ENCODE measurements at regions not wholly inside any gene's neighbourhood (a gene's known extent, or its start where the extent isn't known, plus 50 kb on each side); places are given as distances from the start of the nearest gene placed in this dataset.
"Not testable (repeated sequence)": the region's sequence is repeated elsewhere in the genome, so short reads cannot be mapped to it uniquely, and the experiment has no call there.

- no peak for DNase-seq (ENCODE audit: low spot score)
These were observed 1725.9 kb downstream of the PCDH9 start for GRCh38 chr13:65504213-65504612.

GRCh38 chr13:65500481-65500880 is 1729.7 kb downstream of the PCDH9 start:
- DNase-seq (ENCODE audit: low spot score): no peak

DNA sequence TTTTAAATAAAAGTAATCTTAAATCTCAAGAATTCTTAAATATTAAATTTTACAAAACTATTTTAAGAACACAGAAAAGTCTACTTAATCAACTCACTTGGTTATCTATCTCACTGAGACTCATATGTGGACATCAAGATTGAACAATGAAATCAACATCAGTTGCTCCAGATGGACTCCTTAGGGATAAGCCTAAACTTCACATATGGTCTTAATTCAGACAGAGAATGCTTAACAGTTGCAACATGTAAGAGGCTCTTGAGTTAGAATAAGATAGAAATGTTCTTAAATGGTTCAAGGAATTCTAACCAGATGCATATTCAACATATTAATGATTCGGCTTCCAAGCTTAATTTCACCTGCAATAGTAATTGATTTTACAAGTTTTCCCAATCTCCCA is 1730.9 kb downstream of the PCDH9 start:
- DNase-seq (ENCODE audit: low spot score): no peak

DNA sequence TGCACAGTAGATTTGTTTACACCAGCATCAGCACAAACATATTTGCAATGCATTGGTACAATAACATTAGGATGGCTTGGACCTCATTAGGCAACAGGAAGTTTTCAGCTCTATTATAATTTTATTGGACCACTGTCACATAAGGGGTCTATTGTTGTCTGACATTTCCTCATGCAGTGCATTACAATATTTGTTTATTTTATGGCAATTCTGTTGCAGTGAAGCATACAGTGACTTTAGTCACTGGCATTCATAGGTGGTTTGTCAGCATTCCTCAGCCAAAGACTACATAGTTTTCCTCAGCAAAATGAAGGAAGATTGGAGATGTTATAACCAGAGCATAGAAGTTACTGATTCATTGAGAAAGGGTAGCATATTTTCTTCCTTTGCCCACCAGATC is 1732.9 kb downstream of the PCDH9 start:
- no peak for DNase-seq (ENCODE audit: low spot score)

- DNase-seq (ENCODE audit: low spot score): not testable (repeated sequence)
These were observed 1739.4 kb downstream of the PCDH9 start for GRCh38 chr13:65490725-65491124.

DNA sequence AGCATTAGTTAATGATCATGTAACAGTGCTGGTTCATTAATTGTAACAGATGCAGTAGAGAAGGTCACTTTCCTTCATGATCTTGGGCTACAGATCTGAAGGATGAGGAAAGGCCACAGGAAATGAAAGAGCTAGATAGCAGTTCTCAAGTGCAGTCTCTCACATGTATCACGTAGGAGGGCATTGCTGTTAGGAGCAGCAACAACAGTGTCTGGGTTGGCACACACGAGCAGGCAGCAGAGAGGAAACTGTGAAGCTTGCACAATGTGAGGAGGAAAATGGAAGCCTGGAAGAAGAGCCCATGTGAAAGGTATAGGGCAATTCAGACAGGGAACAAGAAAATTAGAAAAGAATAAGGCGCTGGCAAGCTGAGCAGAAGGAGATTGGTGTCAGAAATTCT is 1741.5 kb downstream of the PCDH9 start:
- DNase-seq (ENCODE audit: low spot score): no peak

GRCh38 chr13:65479692-65480091 is 1750.4 kb downstream of the PCDH9 start:
- no peak for DNase-seq (ENCODE audit: low spot score)

- DNase-seq (ENCODE audit: low spot score): no peak
These were observed 1756.9 kb downstream of the PCDH9 start for GRCh38 chr13:65473196-65473595.

- no peak for DNase-seq (ENCODE audit: low spot score)
These were observed 1757.8 kb downstream of the PCDH9 start for GRCh38 chr13:65472336-65472735.

- no peak for DNase-seq (ENCODE audit: low spot score)
These were observed 1759.4 kb downstream of the PCDH9 start for GRCh38 chr13:65470781-65471180.

- no peak for DNase-seq (ENCODE audit: low spot score)
These were observed 1761.5 kb downstream of the PCDH9 start for GRCh38 chr13:65468628-65469027.

GRCh38 chr13:65461590-65461989 is 1768.5 kb downstream of the PCDH9 start:
- no peak for DNase-seq (ENCODE audit: low spot score)

DNA sequence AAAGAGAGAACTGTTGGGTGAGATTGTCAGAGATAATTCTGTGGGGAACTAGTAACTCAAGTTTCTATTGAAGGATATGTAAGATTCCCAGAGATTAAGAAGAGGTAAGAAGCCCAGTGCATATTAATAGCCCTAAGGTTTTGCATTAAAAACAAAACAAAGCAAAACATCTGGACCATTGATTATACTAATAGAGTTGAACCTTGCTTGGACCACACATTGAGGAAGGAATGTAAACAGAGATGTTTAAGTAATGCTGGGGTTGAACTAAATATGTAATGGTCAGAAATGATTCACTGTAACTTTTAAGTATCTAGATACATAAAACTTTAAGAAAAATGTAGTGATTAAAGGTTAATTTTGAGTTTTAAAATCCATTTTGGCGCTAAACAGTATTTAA is 1770.0 kb downstream of the PCDH9 start:
- DNase-seq (ENCODE audit: low spot score): no peak

DNA sequence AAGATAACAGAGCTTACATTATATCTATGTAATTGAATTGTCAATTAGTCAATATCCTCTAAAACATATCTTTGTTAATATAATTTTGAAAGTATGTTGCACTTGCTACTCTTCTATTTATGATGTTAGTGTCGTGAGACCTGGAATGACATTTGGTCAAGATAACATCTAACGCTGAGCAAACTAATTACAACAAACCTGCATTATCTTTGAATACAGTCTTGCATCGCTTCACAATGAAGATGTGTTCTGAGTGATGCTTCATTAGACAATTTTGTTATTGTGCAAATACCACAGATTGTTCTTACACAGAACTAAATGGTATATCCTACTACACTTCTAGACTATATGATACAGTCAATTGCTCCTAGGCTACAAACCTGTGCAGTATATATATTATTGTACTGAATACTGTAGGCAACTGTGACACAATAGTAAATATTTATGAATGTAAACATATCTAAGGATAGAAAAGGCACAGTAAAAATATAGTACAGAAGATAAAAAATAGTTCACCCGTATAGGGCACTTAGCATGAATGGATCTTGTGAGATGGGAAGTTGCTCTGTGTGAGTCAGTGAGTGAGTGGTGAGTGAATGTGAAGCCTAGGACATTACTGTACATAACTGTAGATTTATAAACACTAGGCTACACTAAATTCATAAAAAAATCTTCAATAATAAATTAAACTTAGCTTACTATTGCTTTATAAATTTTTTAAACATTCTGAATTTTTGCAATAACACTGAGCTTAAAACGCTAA is 1773.8 kb downstream of the PCDH9 start:
- no peak for DNase-seq (ENCODE audit: low spot score)

DNA sequence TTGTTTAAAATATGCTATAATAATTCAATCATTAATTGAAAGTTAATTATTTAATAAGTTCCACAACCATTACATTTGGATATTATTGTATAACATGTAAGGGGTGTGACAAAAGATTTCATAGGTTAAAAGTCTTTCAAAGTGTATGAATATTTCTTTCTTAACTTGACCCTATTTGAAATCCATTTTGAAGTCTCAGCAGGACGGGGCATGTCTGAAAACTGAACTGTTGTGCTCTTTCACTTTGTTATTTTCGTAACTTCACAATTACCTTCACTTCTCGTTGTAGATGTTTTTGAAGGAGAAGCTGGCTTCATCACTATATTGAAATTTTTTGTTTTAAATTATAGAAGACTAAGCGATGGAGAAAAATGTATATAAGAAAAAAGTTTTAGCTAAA is 1775.7 kb downstream of the PCDH9 start:
- DNase-seq (ENCODE audit: low spot score): no peak

GRCh38 chr13:65453982-65454381 is 1776.2 kb downstream of the PCDH9 start:
- no peak for DNase-seq (ENCODE audit: low spot score)

GRCh38 chr13:65445340-65445739 is 1784.8 kb downstream of the PCDH9 start:
- DNase-seq (ENCODE audit: low spot score): no peak

- no peak for DNase-seq (ENCODE audit: low spot score)
These were observed 1794.5 kb downstream of the PCDH9 start for GRCh38 chr13:65435590-65435989.

DNA sequence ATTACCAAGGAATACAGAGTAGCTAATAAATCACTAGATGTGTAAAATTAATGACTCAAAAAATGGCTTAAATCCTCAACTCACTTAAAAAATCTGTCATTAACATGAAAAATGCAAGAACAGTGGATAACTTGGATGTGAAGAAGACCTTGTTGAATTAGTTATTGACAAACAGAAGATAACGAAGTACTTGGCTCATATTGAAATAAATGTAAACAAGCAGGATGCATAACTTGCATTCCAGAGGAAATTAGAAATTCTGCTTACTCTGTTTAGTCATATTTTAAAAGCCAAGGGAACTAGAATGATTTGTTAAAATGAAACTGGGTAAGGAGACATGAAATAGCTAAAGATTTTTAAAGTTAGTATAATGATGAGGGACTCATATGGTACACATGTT is 1812.2 kb downstream of the PCDH9 start:
- DNase-seq (ENCODE audit: low spot score): no peak

GRCh38 chr13:65416784-65417183 is 1813.4 kb downstream of the PCDH9 start:
- DNase-seq (ENCODE audit: low spot score): no peak

- DNase-seq (ENCODE audit: low spot score): no peak
These were observed 1815.9 kb downstream of the PCDH9 start for GRCh38 chr13:65414187-65414586.

- DNase-seq (ENCODE audit: low spot score): no peak
These were observed 1818.6 kb downstream of the PCDH9 start for GRCh38 chr13:65411521-65411920.

DNA sequence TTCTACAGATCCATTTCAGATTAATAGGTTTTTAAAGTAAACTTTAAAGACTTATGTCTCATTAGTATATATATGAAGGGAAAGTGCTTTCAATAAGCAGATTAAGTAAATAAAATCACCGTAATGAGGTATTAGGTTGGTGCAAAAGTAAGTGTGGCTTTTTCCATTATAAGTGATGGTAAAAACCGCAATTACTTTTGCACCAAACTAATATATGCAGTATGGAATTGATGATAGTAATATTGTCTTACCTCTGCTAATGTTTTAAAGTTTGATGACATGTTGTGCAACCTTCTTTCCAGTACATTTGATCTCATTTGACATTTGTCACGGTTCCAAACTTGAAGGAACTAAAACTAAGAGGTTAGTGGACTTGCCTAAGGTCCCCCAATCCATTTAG is 1819.3 kb downstream of the PCDH9 start:
- DNase-seq (ENCODE audit: low spot score): no peak

DNA sequence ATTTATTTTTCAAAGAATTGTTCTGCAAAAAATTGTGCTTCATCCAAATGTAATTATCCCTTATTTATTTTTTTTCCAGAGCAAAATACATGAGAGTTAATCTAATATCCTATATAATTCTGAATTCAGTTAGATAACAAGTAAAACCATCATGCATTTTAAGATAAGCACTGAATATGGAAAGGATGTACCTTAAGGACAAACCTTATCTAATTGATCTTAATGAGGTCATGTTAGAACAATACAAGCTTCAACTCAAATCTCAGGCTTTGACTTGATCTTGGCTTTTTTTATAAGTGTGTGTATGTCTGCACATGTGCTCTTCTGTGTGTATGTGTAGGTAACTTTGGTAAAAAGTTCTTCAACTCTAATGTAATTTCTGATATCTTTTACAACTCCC is 1828.8 kb downstream of the PCDH9 start:
- no peak for DNase-seq (ENCODE audit: low spot score)

All from HT-29 (cell line).